CD4-positive, alpha-beta T cell (primary cell): ENCODE measurements at regions not wholly inside any gene's neighbourhood (a gene's known extent, or its start where the extent isn't known, plus 50 kb on each side); places are given as distances from the start of the nearest gene placed in this dataset.

Experiments
- ATAC-seq: fragments of 200-7000 bp; cut with Tn5 transposase; one replicate; pipeline ENCODE4 v1.10.0; 2022; ENCODE audit warnings: mild to moderate bottlenecking; ENCODE audit not compliant: poor library complexity
- CTCF ChIA-PET: fragments of 350-600 bp; sonication (Branson Sonifier 250); formaldehyde crosslinking; loops from one replicate; lab custom pipeline; 2021; ENCODE audit warnings: antibody characterized with exemption, inconsistent platforms; lab: Charles Lee
- POLR2A ChIA-PET: fragments of 350-600 bp; sonication (Branson Sonifier 250); formaldehyde crosslinking; loops from one replicate; lab custom pipeline; 2021; ENCODE audit warnings: antibody characterized with exemption, inconsistent platforms; lab: Charles Lee
- DNase-seq, 14 experiments: peaks; one replicate each; pipeline ENCODE4 v3.0.0-alpha.2; 2013 to 2020; ENCODE audit warnings: mixed read lengths in 2 of 14
- H3K27ac ChIP-seq, 2 donors: one replicate each; pipeline versions ENCODE4 v1.5.1 to v1.7.0; 2013; ENCODE audit warnings: low read length in 2 of 2, low read depth in 1 of 2, mild to moderate bottlenecking in 1 of 2
- H3K27me3 ChIP-seq, 2 experiments: 1 replicate in 1 of 2; 2 replicates in 1 of 2; pipeline versions ENCODE4 v1.6.1 to v1.7.0; 2013; ENCODE audit warnings: low read length in 2 of 2, control low read depth in 1 of 2, mild to moderate bottlenecking in 1 of 2, moderate library complexity in 1 of 2; ENCODE audit not compliant: insufficient read depth in 2 of 2, control insufficient read depth in 1 of 2
- H3K36me3 ChIP-seq: one replicate; pipeline ENCODE4 v1.6.1; 2013; ENCODE audit warnings: low read length, control low read depth; ENCODE audit not compliant: insufficient read depth
- H3K4me1 ChIP-seq: one replicate; pipeline ENCODE4 v1.6.1; 2013; ENCODE audit warnings: low read length, control low read depth; ENCODE audit not compliant: insufficient read depth
- H3K4me3 ChIP-seq: one replicate; pipeline ENCODE4 v1.5.1; 2013; ENCODE audit warnings: mild to moderate bottlenecking, low read length, moderate library complexity
- H3K9me3 ChIP-seq, 2 experiments: 1 replicate in 1 of 2; 2 replicates in 1 of 2; pipeline versions ENCODE4 v1.6.1 to v1.7.0; 2013; ENCODE audit warnings: low read length in 2 of 2, mild to moderate bottlenecking in 2 of 2, control low read depth in 1 of 2, moderate library complexity in 1 of 2; ENCODE audit not compliant: control insufficient read depth in 1 of 2, insufficient read depth in 1 of 2
- H3K27ac Mint-ChIP-seq: one replicate; pipeline ENCODE4 v1.8.0; 2020; ENCODE audit warnings: mixed read lengths
- H3K27me3 Mint-ChIP-seq: one replicate; pipeline ENCODE4 v1.8.0; 2021; ENCODE audit warnings: mixed read lengths
- H3K36me3 Mint-ChIP-seq: one replicate; pipeline ENCODE4 v1.8.0; 2021; ENCODE audit warnings: low read depth, mixed read lengths
- H3K4me1 Mint-ChIP-seq: one replicate; pipeline ENCODE4 v1.8.0; 2021; ENCODE audit warnings: low read depth, mixed read lengths
- H3K4me3 Mint-ChIP-seq: one replicate; pipeline ENCODE4 v1.8.0; 2020; ENCODE audit warnings: mild to moderate bottlenecking, mixed read lengths
- H3K9me3 Mint-ChIP-seq: one replicate; pipeline ENCODE4 v1.8.0; 2020; ENCODE audit warnings: mixed read lengths
- intact Hi-C, 2 experiments: fragments of 100-400 bp; cut with DNase I in 1 of 2; cut with micrococcal nuclease in 1 of 2; formaldehyde crosslinking; loops; one replicate each; pipeline versions ENCODE4 v1.15.1 to v1.9.0; 2023 to 2025; cut with DNase I, micrococcal nuclease
- TF ChIP-seq, protein P1 (sequence below): fragments of 200-600 bp; IDR thresholded peaks from one replicate; pipeline ENCODE4 v1.8.0; 2022; ENCODE audit warnings: antibody characterized with exemption, mild to moderate bottlenecking

DNA sequence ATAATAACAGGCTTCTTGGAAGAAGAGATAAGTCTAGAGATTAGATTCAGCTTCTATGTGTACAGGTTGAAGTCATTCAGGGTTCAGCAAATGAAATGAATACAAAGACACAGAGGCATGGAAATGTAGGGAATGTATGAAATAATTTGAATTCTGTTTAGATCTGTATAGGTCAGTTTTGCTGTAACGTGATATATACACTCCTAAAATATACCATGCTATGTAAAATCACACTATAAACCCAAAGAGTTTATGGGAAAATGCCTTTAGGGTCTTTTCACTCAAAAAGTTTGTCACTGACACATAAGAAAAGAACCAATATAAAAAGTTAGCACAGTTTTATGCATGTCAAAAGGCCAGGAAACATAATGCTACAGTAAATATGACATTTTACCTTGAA lies 854.0 kb downstream of the LRFN5 start:
- ATAC-seq (no peak), DNase-seq (no peak)
- POLR2A ChIA-PET, result no interaction called here
- Histone ChIP-seq H3K27ac (no peak overlapping the region), H3K27me3 (no peaks in the 10 kb centered on the region), H3K36me3 (no peaks in the 10 kb centered on the region), H3K4me1 (no peaks in the 10 kb centered on the region), H3K4me3 (no peak overlapping the region), H3K9me3 (peaks cover 0 to 4% of the 10 kb centered on the region in 2 experiments)
- Mint-ChIP-seq H3K4me1 (no peaks in the 10 kb centered on the region), H3K9me3 (peaks cover 2% of the 10 kb centered on the region), H3K27ac (no peak overlapping the region), H3K4me3 (no peak overlapping the region), H3K27me3 (no peaks in the 10 kb centered on the region), H3K36me3 (no peaks in the 10 kb centered on the region)
- CTCF ChIA-PET, result no interaction called here
- TF ChIP-seq, protein P1, sequence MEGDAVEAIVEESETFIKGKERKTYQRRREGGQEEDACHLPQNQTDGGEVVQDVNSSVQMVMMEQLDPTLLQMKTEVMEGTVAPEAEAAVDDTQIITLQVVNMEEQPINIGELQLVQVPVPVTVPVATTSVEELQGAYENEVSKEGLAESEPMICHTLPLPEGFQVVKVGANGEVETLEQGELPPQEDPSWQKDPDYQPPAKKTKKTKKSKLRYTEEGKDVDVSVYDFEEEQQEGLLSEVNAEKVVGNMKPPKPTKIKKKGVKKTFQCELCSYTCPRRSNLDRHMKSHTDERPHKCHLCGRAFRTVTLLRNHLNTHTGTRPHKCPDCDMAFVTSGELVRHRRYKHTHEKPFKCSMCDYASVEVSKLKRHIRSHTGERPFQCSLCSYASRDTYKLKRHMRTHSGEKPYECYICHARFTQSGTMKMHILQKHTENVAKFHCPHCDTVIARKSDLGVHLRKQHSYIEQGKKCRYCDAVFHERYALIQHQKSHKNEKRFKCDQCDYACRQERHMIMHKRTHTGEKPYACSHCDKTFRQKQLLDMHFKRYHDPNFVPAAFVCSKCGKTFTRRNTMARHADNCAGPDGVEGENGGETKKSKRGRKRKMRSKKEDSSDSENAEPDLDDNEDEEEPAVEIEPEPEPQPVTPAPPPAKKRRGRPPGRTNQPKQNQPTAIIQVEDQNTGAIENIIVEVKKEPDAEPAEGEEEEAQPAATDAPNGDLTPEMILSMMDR, result no peak
- intact Hi-C loops, result no loop called here

DNA sequence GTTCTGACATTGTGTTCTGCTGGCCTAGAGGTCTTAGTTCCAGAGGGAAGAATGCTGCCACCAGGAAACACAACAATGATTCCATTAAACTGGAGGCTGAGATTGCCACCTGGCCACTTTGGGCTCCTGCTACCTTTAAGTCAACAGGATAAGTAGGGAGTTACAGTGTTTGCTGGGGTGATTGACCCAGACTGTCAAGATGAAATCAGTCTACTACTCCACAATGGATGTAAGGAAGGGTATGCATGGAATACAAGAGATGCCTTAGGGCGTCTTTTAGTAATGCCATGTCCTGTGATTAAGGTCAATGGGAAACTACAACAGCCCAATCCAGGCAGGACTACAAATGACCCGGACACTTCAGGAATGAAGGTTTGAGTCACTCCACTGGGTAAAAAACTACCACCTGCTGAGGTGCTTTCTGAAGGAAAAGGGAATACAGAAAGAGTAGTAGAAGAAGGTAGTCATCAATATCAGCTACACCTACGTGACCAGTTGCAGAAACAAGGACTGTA lies 852.6 kb downstream of the LRFN5 start:
- no peak overlapping the region for H3K27ac Mint-ChIP-seq
- TF ChIP-seq, protein P1, result no peak
- Histone ChIP-seq H3K4me3 (no peak overlapping the region), H3K27ac (no peak overlapping the region), H3K27me3 (no peaks in the 10 kb centered on the region), H3K4me1 (no peaks in the 10 kb centered on the region), H3K36me3 (no peaks in the 10 kb centered on the region), H3K9me3 (peaks cover 0 to 4% of the 10 kb centered on the region in 2 experiments)
- ATAC-seq (no peak), DNase-seq (no peak)
- H3K9me3 Mint-ChIP-seq, result peaks cover 2% of the 10 kb centered on the region
- H3K27me3 Mint-ChIP-seq, result no peaks in the 10 kb centered on the region
- intact Hi-C loops, result no loop called here
- H3K36me3 Mint-ChIP-seq, result no peaks in the 10 kb centered on the region
- POLR2A ChIA-PET, result no interaction called here
- CTCF ChIA-PET, result no interaction called here
- H3K4me1 Mint-ChIP-seq, result no peaks in the 10 kb centered on the region
- no peak overlapping the region for H3K4me3 Mint-ChIP-seq

DNA sequence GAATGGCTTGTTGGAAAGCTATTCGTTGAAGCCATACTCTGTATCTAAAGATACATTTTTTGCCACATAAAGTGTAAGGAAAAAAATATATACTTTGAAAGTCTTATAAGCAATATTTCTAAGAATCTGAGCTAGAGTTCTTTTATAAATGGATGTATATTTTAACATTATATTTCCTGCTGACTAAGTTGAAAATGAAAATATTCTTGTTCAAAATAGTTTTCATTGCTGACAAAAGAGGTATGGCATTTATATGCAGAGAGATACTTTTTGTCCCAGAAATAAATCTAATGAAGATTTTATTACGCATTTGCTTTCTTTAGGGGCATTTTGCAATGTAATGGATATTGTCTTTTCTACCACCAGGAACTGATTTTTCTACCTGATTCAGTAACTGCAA lies 834.9 kb downstream of the LRFN5 start:
- intact Hi-C loops, result no loop called here
- H3K4me1 Mint-ChIP-seq, result no peaks in the 10 kb centered on the region
- TF ChIP-seq, protein P1, result no peak
- Histone ChIP-seq H3K36me3 (no peaks in the 10 kb centered on the region), H3K4me3 (no peak overlapping the region), H3K27ac (no peak overlapping the region), H3K9me3 (peaks cover 0 to 8% of the 10 kb centered on the region in 2 experiments), H3K4me1 (no peaks in the 10 kb centered on the region), H3K27me3 (no peaks in the 10 kb centered on the region)
- peaks cover 2% of the 10 kb centered on the region for H3K9me3 Mint-ChIP-seq
- no peak overlapping the region for H3K27ac Mint-ChIP-seq
- ChIA-PET CTCF (no interaction called here), POLR2A (no interaction called here)
- no peaks in the 10 kb centered on the region for H3K27me3 Mint-ChIP-seq
- DNase-seq, result no peak
- no peak overlapping the region for H3K4me3 Mint-ChIP-seq
- no peaks in the 10 kb centered on the region for H3K36me3 Mint-ChIP-seq
- ATAC-seq, result no peak
